Activated naive CD4-positive, alpha-beta T cell treated with anti-CD3 and anti-CD28 coated beads for 36 hours (primary cell): ENCODE measurements at regions not wholly inside any gene's neighbourhood (a gene's known extent, or its start where the extent isn't known, plus 50 kb on each side); places are given as distances from the start of the nearest gene placed in this dataset.

Source experiments
- CTCF ChIA-PET: fragments of 350-600 bp; sonication (Branson Sonifier 250); formaldehyde crosslinking; loops from one replicate; lab custom pipeline; 2021; ENCODE audit warnings: antibody characterized with exemption; lab: Charles Lee
- DNase-seq: peaks from one replicate; pipeline ENCODE4 v3.0.0-alpha.2; 2020
- H3K27ac Mint-ChIP-seq: one replicate; pipeline ENCODE4 v1.8.0; 2021; ENCODE audit warnings: mild to moderate bottlenecking, mixed read lengths
- H3K27me3 Mint-ChIP-seq: one replicate; pipeline ENCODE4 v1.8.0; 2021; ENCODE audit warnings: low read depth, mixed read lengths
- H3K36me3 Mint-ChIP-seq: one replicate; pipeline ENCODE4 v1.8.0; 2021; ENCODE audit warnings: low read depth, mixed read lengths
- H3K4me1 Mint-ChIP-seq: one replicate; pipeline ENCODE4 v1.8.0; 2021; ENCODE audit warnings: low read depth, mixed read lengths
- H3K4me3 Mint-ChIP-seq: one replicate; pipeline ENCODE4 v1.8.0; 2021; ENCODE audit warnings: mild to moderate bottlenecking, moderate library complexity, mixed read lengths
- H3K9me3 Mint-ChIP-seq: one replicate; pipeline ENCODE4 v1.8.0; 2021; ENCODE audit warnings: mixed read lengths
- intact Hi-C: fragments of 100-400 bp; cut with micrococcal nuclease; formaldehyde crosslinking; loops from one replicate; pipeline ENCODE4 v1.15.1; 2023

GRCh38 chr9:90010793-90011192, 406.0 kb downstream of the GADD45G start:
- intact Hi-C loops = no loop called here
- CTCF ChIA-PET = interaction anchor here (1.0 kb wide), 1 partner anchor 11 kb away, joined by 3 read pairs; no protein-coding TSS in a partner anchor
- Mint-ChIP-seq H3K36me3 (no peaks in the 10 kb centered on the region), H3K27ac (no peak overlapping the region), H3K27me3 (no peaks in the 10 kb centered on the region), H3K4me3 (no peak overlapping the region), H3K4me1 (no peaks in the 10 kb centered on the region), H3K9me3 (no peaks in the 10 kb centered on the region)
- DNase-seq = no peak

DNA sequence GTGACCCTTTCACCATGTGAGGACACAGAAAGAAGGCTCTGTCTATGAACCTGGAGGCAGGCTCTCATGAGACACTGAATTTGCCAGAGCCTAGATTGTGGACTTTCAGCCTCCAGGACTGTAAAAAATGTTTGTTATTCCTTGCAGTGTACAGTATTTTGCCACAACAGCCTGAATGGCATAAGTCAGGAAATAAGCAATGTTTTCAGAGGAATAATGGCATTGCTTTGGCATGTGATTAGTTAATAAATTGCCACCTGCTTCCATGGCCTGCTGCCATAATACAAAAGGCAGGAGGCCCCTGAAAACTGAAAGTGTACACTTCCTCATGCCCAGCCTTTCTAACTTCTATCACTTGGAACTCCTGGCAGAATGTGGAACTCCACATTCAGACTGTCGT, 408.1 kb downstream of the GADD45G start:
- Mint-ChIP-seq H3K4me1 (no peaks in the 10 kb centered on the region), H3K27me3 (no peaks in the 10 kb centered on the region), H3K36me3 (no peaks in the 10 kb centered on the region), H3K4me3 (no peak overlapping the region), H3K9me3 (no peaks in the 10 kb centered on the region), H3K27ac (no peak overlapping the region)
- intact Hi-C loops = no loop called here
- CTCF ChIA-PET = interaction anchor here (0.9 kb wide), 1 partner anchor 417 kb away, joined by 3 read pairs; no protein-coding TSS in a partner anchor
- no peak for DNase-seq

DNA sequence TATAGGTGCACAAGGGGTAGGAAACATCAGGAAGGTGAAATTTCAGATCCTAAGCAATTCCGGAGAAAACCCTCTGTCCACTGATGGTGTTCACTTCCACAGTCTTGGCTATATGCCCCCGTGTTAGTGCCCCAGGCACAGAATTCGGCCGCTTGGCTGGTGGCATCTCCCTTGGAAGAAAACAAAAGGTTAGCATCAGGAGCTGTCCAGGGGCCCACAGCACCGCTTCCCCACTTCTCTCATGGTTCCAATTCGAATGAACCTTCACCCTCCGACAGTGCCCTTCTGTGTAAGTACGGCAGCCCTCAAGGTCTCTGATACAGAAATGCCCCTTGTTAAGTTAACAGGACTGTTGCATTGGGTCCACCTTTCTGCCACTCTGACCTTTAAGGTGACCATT, 409.0 kb downstream of the GADD45G start:
- Mint-ChIP-seq H3K9me3 (no peaks in the 10 kb centered on the region), H3K4me1 (no peaks in the 10 kb centered on the region), H3K27me3 (peaks cover 2% of the 10 kb centered on the region), H3K4me3 (no peak overlapping the region), H3K27ac (no peak overlapping the region), H3K36me3 (no peaks in the 10 kb centered on the region)
- no peak for DNase-seq
- CTCF ChIA-PET = no interaction called here
- intact Hi-C loops = no loop called here

DNA sequence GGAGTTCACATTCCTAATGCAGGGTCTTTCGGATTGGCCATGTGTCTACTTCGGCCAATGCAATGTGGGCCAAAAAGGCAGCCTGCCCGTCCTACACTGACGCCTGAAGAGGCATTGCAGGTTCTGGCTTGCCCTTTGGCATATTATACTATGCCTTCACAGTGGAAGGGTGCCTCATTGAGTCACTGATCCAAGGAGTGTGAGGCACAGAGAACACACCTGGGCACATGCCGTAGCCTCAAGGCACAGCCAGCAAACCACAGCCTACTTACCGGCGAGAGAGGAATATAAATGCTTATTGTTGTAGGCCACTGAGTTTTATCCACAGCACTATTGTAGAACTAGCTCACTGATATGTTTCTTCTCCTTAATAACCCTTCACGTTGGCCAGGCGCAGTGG, 409.6 kb downstream of the GADD45G start:
- Mint-ChIP-seq H3K4me3 (no peak overlapping the region), H3K27ac (no peak overlapping the region), H3K27me3 (peaks cover 2% of the 10 kb centered on the region), H3K4me1 (no peaks in the 10 kb centered on the region), H3K9me3 (no peaks in the 10 kb centered on the region), H3K36me3 (no peaks in the 10 kb centered on the region)
- DNase-seq = no peak
- CTCF ChIA-PET = no interaction called here
- intact Hi-C loops = no loop called here

GRCh38 chr9:90016272-90016671, 411.5 kb downstream of the GADD45G start:
- H3K9me3 Mint-ChIP-seq = no peaks in the 10 kb centered on the region
- peaks cover 2% of the 10 kb centered on the region for H3K27me3 Mint-ChIP-seq
- H3K4me3 Mint-ChIP-seq = no peak overlapping the region
- CTCF ChIA-PET = no interaction called here
- intact Hi-C loops = no loop called here
- H3K4me1 Mint-ChIP-seq = no peaks in the 10 kb centered on the region
- DNase-seq = no peak
- H3K27ac Mint-ChIP-seq = no peak overlapping the region
- no peaks in the 10 kb centered on the region for H3K36me3 Mint-ChIP-seq

DNA sequence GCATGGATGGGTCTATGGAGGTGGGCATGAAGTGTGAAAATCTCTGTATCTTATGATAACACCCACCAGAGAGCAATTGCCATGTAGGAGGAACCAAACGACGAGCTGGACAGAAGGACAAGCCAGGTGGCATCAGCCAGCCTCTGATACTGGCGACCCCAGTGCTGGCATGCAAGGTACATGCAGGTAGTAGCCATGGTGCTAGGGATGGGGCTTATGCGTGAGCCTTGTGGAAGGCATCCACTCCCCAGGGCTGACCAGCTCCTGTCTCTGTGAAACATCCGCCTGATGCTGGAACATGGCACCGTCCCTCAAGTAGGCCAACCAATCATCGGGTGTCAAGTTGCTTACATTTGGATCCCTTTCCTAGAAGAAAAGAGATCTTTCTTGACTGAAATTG, 412.9 kb downstream of the GADD45G start:
- H3K27ac Mint-ChIP-seq = no peak overlapping the region
- no peaks in the 10 kb centered on the region for H3K36me3 Mint-ChIP-seq
- intact Hi-C loops = no loop called here
- H3K4me3 Mint-ChIP-seq = no peak overlapping the region
- CTCF ChIA-PET = no interaction called here
- no peak for DNase-seq
- H3K9me3 Mint-ChIP-seq = no peaks in the 10 kb centered on the region
- peaks cover 2% of the 10 kb centered on the region for H3K27me3 Mint-ChIP-seq
- no peaks in the 10 kb centered on the region for H3K4me1 Mint-ChIP-seq

DNA sequence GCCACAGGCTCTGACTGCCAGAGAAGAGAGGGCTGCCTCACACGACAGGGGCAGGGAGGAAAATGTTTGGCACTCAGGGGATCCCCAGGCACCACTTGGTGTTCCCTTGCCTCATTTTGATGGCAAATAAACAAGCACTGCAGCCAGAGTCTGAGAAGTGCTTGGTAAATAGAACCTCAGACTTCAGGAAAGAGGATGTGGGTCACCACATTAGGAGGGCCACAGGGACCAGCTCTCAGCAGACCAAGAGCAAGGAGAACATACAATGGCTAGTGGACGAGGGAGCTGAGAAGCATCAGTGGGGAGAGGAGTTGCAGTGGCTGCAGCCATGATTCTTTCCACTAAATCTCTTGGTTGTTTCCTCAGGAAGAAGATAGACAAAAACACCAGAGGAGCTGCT, 413.9 kb downstream of the GADD45G start:
- Mint-ChIP-seq H3K27ac (no peak overlapping the region), H3K27me3 (peaks cover 2% of the 10 kb centered on the region), H3K36me3 (no peaks in the 10 kb centered on the region), H3K4me3 (no peak overlapping the region), H3K4me1 (no peaks in the 10 kb centered on the region), H3K9me3 (no peaks in the 10 kb centered on the region)
- DNase-seq = no peak
- intact Hi-C loops = no loop called here
- CTCF ChIA-PET = no interaction called here

DNA sequence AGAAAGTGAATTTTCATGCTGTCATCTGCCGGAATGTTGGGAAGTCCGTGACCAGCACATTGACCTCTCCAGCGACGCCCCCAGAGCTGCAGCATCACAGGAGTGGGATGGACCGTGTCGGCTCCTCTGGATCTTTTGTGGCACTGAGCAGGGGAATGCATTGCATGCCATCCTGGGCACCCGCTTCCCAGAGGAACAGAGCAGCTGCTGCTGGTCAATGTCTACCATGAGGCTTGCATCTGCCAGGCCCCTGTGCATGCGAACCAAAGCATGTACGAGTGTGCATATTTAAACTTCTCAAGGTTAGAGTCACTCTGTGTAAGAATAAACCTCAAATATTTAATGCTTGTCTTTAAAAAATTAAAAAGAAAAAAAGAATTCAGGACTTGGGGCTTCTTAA, 414.8 kb downstream of the GADD45G start:
- DNase-seq = no peak
- no peaks in the 10 kb centered on the region for H3K9me3 Mint-ChIP-seq
- intact Hi-C loops = no loop called here
- CTCF ChIA-PET = no interaction called here
- no peak overlapping the region for H3K4me3 Mint-ChIP-seq
- no peaks in the 10 kb centered on the region for H3K4me1 Mint-ChIP-seq
- peaks cover 2% of the 10 kb centered on the region for H3K27me3 Mint-ChIP-seq
- H3K36me3 Mint-ChIP-seq = no peaks in the 10 kb centered on the region
- H3K27ac Mint-ChIP-seq = no peak overlapping the region

DNA sequence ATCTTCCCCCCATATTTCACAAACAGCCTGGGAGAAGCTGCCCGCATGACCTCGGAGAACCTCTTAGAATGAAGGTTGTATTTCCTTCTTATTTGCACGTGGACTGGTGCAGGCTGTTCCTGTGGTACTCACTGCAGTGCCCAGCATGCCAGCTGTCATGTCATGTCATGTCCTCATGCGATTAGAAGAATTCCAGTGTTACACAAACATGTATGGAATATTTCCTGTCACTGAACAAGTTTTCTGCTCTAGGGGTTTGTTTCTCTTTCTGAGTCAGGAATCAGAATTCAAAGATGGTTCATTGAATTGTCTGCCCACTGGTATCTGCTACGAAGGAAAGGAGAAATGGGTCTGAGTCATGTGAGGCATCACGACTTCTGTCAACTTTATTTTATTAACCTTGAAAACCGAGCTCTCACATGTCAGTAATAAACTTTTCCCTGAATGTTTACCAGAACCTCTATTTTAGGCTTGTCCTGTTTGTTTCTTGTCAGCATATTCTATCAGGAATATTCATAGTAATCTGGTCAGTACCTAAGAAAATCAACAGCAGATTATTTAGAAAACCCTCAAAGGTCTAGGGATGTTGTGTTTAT, 415.6 kb downstream of the GADD45G start:
- Mint-ChIP-seq H3K36me3 (no peaks in the 10 kb centered on the region), H3K9me3 (no peaks in the 10 kb centered on the region), H3K4me3 (no peak overlapping the region), H3K27ac (no peak overlapping the region), H3K4me1 (no peaks in the 10 kb centered on the region), H3K27me3 (peaks cover 2% of the 10 kb centered on the region)
- CTCF ChIA-PET = no interaction called here
- DNase-seq = no peak
- intact Hi-C loops = no loop called here

DNA sequence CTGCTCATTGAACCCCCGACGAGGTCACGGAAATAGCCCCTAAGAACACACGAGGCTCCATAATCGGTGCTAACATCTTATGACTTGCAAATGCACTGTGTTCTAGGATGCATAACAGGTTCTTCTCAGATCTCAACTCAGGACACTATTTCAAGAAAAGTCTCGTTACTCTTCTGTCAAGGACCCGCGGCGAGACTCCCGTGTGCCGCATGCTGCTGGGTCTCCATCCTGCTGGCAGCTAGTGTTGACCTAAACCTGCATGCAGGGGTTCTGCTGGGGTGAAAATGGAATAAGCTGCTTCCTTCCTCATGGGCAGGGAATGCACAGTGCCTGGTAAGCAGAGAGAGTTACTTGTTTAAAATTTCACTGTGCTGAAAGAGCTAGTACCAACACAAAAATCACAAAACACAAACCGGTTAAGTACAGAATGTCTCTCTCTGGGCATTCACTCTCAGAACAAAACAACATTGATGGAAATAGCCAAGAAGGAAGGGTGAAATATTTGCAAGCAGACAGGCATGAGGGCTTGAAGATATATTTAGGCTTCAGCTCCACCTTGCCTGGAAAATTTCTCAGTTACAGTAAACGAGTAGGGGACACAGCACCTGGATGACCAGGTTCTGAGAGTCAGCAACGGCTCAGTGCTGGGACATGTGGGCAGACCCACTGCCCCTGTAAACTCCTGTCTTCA, 416.5 kb downstream of the GADD45G start:
- H3K27me3 Mint-ChIP-seq = peaks cover 2% of the 10 kb centered on the region
- no peaks in the 10 kb centered on the region for H3K9me3 Mint-ChIP-seq
- no peak overlapping the region for H3K4me3 Mint-ChIP-seq
- no peaks in the 10 kb centered on the region for H3K36me3 Mint-ChIP-seq
- no peak overlapping the region for H3K27ac Mint-ChIP-seq
- CTCF ChIA-PET = no interaction called here
- no peak for DNase-seq
- H3K4me1 Mint-ChIP-seq = no peaks in the 10 kb centered on the region
- intact Hi-C loops = no loop called here

GRCh38 chr9:90022474-90022873, 417.7 kb downstream of the GADD45G start:
- Mint-ChIP-seq H3K4me3 (no peak overlapping the region), H3K27ac (no peak overlapping the region), H3K4me1 (no peaks in the 10 kb centered on the region), H3K9me3 (no peaks in the 10 kb centered on the region), H3K36me3 (no peaks in the 10 kb centered on the region), H3K27me3 (peaks cover 2% of the 10 kb centered on the region)
- intact Hi-C loops = no loop called here
- no peak for DNase-seq
- CTCF ChIA-PET = no interaction called here

DNA sequence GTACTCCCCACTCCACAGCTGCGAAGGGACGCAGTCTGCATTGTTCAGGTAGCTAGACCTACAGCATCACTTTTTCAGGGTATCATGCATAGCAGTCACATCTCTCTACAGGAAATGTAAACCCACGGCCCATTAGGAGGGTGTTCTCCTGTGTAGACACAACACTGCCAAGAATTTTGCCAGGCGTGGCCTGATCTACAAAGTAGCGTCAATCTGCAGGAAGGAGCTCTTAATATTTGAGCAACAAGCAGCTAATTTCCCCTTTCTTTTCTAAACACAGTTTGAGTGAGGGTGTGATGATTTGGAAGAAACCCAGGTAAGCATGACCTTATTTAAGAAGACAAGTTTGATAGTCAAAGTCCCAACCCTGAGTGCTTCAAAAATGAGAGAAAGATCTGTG, 419.0 kb downstream of the GADD45G start:
- DNase-seq = no peak
- no peaks in the 10 kb centered on the region for H3K9me3 Mint-ChIP-seq
- H3K4me1 Mint-ChIP-seq = no peaks in the 10 kb centered on the region
- intact Hi-C loops = no loop called here
- no peak overlapping the region for H3K4me3 Mint-ChIP-seq
- CTCF ChIA-PET = interaction anchor here (1.1 kb wide), 1 partner anchor 76 kb away, joined by 3 read pairs; no protein-coding TSS in a partner anchor
- no peaks in the 10 kb centered on the region for H3K27me3 Mint-ChIP-seq
- H3K27ac Mint-ChIP-seq = no peak overlapping the region
- no peaks in the 10 kb centered on the region for H3K36me3 Mint-ChIP-seq

- intact Hi-C loops = no loop called here
- no peak overlapping the region for H3K27ac Mint-ChIP-seq
- DNase-seq = no peak
- no peaks in the 10 kb centered on the region for H3K9me3 Mint-ChIP-seq
- H3K27me3 Mint-ChIP-seq = no peaks in the 10 kb centered on the region
- H3K4me3 Mint-ChIP-seq = no peak overlapping the region
- CTCF ChIA-PET = interaction anchor here (1.1 kb wide), 1 partner anchor 75 kb away, joined by 3 read pairs; no protein-coding TSS in a partner anchor
- H3K36me3 Mint-ChIP-seq = no peaks in the 10 kb centered on the region
- H3K4me1 Mint-ChIP-seq = no peaks in the 10 kb centered on the region
Measured at GRCh38 chr9:90024409-90024808, 419.6 kb downstream of the GADD45G start.
